ENCODE measurements at regions not wholly inside any gene's neighbourhood (a gene's known extent, or its start where the extent isn't known, plus 50 kb on each side); places are given as distances from the start of the nearest gene placed in this dataset.

DNA sequence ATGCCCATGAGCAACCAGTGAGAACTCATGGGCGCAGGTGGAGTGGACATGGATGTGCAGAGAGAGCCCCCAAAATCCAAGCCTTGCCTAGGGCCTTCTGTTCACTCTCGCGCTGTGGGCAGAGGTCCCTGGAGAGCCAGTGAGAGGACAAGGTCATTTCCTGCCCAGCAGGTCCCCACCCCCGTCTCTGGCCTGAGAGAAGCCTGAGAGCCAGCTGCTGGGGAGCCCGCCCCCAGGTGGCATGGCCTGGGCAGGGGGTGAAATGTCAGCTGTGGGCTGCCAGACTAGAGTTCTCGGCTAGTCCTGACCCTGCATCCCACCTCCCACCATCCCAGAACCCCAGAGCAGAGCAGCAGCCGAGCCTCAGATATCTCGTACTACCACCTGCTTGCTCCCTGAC, 85.3 kb downstream of the BARX1 start:
- no peak overlapping the region for H3K27ac ChIP-seq
- no peak overlapping the region for H3K4me3 ChIP-seq
- H3K36me3 ChIP-seq, result no peaks in the 10 kb centered on the region
- no peaks in the 10 kb centered on the region for H3K9me3 ChIP-seq
- intact Hi-C loops (cut with DNase I), result no loop called here
- H3K27me3 ChIP-seq (replicated peaks; ENCODE audit: insufficient read depth), result no peaks in the 10 kb centered on the region
- DNase-seq (ENCODE audit: low spot score), result no peak
- 86% methylated on average over 8 of the region's 8 CpGs for WGBS
- TF ChIP-seq POLR2A (IDR thresholded peaks at IDR 0.05) (no peak), POLR2AphosphoS5 (IDR thresholded peaks at IDR 0.05) (no peak)
- TF ChIP-seq, protein P1, sequence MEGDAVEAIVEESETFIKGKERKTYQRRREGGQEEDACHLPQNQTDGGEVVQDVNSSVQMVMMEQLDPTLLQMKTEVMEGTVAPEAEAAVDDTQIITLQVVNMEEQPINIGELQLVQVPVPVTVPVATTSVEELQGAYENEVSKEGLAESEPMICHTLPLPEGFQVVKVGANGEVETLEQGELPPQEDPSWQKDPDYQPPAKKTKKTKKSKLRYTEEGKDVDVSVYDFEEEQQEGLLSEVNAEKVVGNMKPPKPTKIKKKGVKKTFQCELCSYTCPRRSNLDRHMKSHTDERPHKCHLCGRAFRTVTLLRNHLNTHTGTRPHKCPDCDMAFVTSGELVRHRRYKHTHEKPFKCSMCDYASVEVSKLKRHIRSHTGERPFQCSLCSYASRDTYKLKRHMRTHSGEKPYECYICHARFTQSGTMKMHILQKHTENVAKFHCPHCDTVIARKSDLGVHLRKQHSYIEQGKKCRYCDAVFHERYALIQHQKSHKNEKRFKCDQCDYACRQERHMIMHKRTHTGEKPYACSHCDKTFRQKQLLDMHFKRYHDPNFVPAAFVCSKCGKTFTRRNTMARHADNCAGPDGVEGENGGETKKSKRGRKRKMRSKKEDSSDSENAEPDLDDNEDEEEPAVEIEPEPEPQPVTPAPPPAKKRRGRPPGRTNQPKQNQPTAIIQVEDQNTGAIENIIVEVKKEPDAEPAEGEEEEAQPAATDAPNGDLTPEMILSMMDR (IDR thresholded peaks at IDR 0.05), result no peak
- H3K4me1 ChIP-seq (replicated peaks), result no peaks in the 10 kb centered on the region

DNA sequence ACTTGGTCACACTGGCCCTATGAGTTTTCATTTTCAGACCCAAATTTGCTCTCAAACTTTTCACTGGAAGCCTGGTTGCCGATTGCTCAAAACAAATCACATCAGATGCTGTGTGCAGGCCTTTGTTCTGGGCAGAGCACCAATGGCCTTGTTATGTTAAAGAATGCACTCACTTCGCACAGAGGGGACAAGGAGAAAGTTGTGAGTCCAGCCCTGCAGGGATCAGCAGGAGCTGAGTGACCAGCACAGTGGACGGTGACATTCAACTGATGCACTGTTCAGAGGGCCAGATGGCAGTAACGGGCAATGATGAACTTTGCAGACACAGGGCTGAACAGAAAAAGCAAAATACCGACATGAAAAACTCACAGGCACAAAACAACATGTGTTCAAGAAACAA, 86.1 kb downstream of the BARX1 start:
- intact Hi-C loops (cut with DNase I), result no loop called here
- Histone ChIP-seq H3K9me3 (no peaks in the 10 kb centered on the region), H3K4me3 (no peak overlapping the region), H3K4me1 (replicated peaks) (no peaks in the 10 kb centered on the region), H3K27ac (no peak overlapping the region), H3K27me3 (replicated peaks; ENCODE audit: insufficient read depth) (no peaks in the 10 kb centered on the region), H3K36me3 (no peaks in the 10 kb centered on the region)
- no peak for DNase-seq (ENCODE audit: low spot score)
- TF ChIP-seq, protein P1 (IDR thresholded peaks at IDR 0.05), result no peak
- TF ChIP-seq POLR2A (IDR thresholded peaks at IDR 0.05) (no peak), POLR2AphosphoS5 (IDR thresholded peaks at IDR 0.05) (no peak)
- 63% methylated on average over 5 of the region's 5 CpGs for WGBS

GRCh38 chr9:93865716-93866115, 89.4 kb downstream of the BARX1 start:
- DNase-seq (ENCODE audit: low spot score), result no peak
- no peak overlapping the region for H3K4me3 ChIP-seq
- H3K27me3 ChIP-seq (replicated peaks; ENCODE audit: insufficient read depth), result peaks cover 3% of the 10 kb centered on the region
- TF ChIP-seq POLR2A (IDR thresholded peaks at IDR 0.05), result no peak
- no peak for TF ChIP-seq POLR2AphosphoS5 (IDR thresholded peaks at IDR 0.05)
- TF ChIP-seq, protein P1 (IDR thresholded peaks at IDR 0.05), result no peak
- H3K27ac ChIP-seq, result no peak overlapping the region
- no peaks in the 10 kb centered on the region for H3K36me3 ChIP-seq
- intact Hi-C loops (cut with DNase I), result no loop called here
- H3K4me1 ChIP-seq (replicated peaks), result no peaks in the 10 kb centered on the region
- no peaks in the 10 kb centered on the region for H3K9me3 ChIP-seq
- WGBS, result 86% methylated on average over 5 of the region's 5 CpGs

GRCh38 chr9:93865245-93865644, 89.9 kb downstream of the BARX1 start:
- Histone ChIP-seq H3K4me1 (replicated peaks) (no peaks in the 10 kb centered on the region), H3K27ac (no peak overlapping the region), H3K36me3 (no peaks in the 10 kb centered on the region), H3K27me3 (replicated peaks; ENCODE audit: insufficient read depth) (peaks cover 5% of the 10 kb centered on the region), H3K4me3 (no peak overlapping the region), H3K9me3 (no peaks in the 10 kb centered on the region)
- intact Hi-C loops (cut with DNase I), result no loop called here
- TF ChIP-seq POLR2A (IDR thresholded peaks at IDR 0.05), result no peak
- TF ChIP-seq, protein P1 (IDR thresholded peaks at IDR 0.05), result no peak
- TF ChIP-seq POLR2AphosphoS5 (IDR thresholded peaks at IDR 0.05), result no peak
- WGBS, result 93% methylated on average over 7 of the region's 7 CpGs
- DNase-seq (ENCODE audit: low spot score), result no peak

DNA sequence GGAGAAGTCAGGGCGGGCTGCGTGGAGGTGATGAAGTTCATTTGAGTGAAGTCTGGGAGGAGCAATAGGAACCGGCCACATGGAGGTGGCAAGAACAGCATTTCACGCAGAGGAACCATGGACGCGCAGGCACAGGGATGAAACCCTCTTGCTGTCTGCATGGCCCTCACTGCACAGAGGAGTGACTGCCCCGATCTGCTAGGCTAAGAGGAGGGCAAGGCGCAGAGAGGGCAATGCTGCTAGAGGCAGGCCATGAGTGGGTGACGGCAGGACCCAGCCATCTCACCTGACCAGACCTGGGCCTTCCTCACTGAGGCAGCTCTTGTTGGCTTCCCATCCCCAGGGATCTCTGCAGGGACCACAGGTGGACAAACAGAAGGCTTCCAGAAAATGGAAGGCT, 90.3 kb downstream of the BARX1 start:
- TF ChIP-seq POLR2AphosphoS5 (IDR thresholded peaks at IDR 0.05), result no peak
- TF ChIP-seq, protein P1 (IDR thresholded peaks at IDR 0.05), result no peak
- TF ChIP-seq POLR2A (IDR thresholded peaks at IDR 0.05), result no peak
- Histone ChIP-seq H3K4me3 (no peak overlapping the region), H3K4me1 (replicated peaks) (no peaks in the 10 kb centered on the region), H3K27ac (no peak overlapping the region), H3K36me3 (no peaks in the 10 kb centered on the region), H3K27me3 (replicated peaks; ENCODE audit: insufficient read depth) (peaks cover 5% of the 10 kb centered on the region), H3K9me3 (no peaks in the 10 kb centered on the region)
- 94% methylated on average over 9 of the region's 9 CpGs for WGBS
- intact Hi-C loops (cut with DNase I), result no loop called here
- DNase-seq (ENCODE audit: low spot score), result no peak
